ENCODE measurements at regions not wholly inside any gene's neighbourhood (a gene's known extent, or its start where the extent isn't known, plus 50 kb on each side); places are given as distances from the start of the nearest gene placed in this dataset.

DNA sequence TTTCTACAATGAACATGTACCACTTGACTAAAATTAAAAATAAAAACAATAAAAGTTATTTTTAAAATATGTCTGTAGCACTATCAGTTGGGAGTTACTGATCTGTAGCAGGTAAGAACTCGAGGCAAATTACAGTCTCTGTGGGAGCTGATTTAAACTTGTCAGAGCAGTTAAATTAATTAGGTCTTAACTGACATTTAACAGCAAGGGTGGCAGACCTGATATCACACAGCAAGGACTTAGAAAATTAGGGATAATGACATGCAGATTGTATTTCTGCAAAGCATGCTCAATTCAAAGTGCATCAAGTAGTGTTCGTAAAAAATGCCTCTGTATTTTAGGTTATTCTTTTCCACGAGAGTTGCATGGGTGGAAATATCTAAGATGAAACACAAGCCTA is 208.9 kb downstream of the SPATA18 start:
- H3K27ac Mint-ChIP-seq (ENCODE audit: unreplicated experiment) = no peak overlapping the region
- no peak for DNase-seq (ENCODE audit: low spot score)
- no peaks in the 10 kb centered on the region for H3K27me3 Mint-ChIP-seq (ENCODE audit: low read depth)
- H3K4me1 Mint-ChIP-seq (ENCODE audit: low read depth) = peaks cover 20% of the 10 kb centered on the region
- H3K36me3 Mint-ChIP-seq (ENCODE audit: low read depth) = no peaks in the 10 kb centered on the region
- no peak overlapping the region for H3K4me3 Mint-ChIP-seq (ENCODE audit: unreplicated experiment)
- no peaks in the 10 kb centered on the region for H3K9me3 Mint-ChIP-seq (ENCODE audit: low read depth)
- no peak for TF ChIP-seq CTCF (IDR thresholded peaks at IDR 0.05)

- H3K4me1 Mint-ChIP-seq (ENCODE audit: low read depth) = peaks cover 27% of the 10 kb centered on the region
- no peak for DNase-seq (ENCODE audit: low spot score)
- H3K27me3 Mint-ChIP-seq (ENCODE audit: low read depth) = no peaks in the 10 kb centered on the region
- no peak for TF ChIP-seq CTCF (IDR thresholded peaks at IDR 0.05)
- H3K27ac Mint-ChIP-seq (ENCODE audit: unreplicated experiment) = peak overlapping the region; percentile 37
- H3K9me3 Mint-ChIP-seq (ENCODE audit: low read depth) = no peaks in the 10 kb centered on the region
- H3K4me3 Mint-ChIP-seq (ENCODE audit: unreplicated experiment) = no peak overlapping the region
- no peaks in the 10 kb centered on the region for H3K36me3 Mint-ChIP-seq (ENCODE audit: low read depth)
Observed at GRCh38 chr4:52260514-52261210, 209.6 kb downstream of the SPATA18 start.

DNA sequence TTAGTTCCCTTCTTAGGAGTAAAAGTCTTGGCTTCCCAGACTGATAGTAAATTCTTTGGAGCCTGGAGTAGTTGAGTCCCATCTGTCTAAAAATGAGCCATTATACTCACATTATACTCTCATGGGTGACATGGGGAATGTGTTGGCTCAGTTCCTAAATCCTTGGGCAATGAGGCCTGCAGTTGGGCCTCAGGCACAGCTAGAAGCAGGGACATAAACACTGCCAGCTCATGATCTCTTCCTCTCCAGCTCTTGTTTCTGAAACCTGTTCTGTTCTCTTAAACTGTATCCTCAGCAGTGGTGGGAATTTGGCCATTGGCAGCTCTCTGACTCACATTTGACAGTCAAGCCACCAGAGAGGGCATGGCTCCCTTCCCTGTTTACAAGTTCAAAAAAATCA is 212.5 kb downstream of the SPATA18 start:
- H3K27ac Mint-ChIP-seq (ENCODE audit: unreplicated experiment) = peak overlapping the region; percentile 28

DNA sequence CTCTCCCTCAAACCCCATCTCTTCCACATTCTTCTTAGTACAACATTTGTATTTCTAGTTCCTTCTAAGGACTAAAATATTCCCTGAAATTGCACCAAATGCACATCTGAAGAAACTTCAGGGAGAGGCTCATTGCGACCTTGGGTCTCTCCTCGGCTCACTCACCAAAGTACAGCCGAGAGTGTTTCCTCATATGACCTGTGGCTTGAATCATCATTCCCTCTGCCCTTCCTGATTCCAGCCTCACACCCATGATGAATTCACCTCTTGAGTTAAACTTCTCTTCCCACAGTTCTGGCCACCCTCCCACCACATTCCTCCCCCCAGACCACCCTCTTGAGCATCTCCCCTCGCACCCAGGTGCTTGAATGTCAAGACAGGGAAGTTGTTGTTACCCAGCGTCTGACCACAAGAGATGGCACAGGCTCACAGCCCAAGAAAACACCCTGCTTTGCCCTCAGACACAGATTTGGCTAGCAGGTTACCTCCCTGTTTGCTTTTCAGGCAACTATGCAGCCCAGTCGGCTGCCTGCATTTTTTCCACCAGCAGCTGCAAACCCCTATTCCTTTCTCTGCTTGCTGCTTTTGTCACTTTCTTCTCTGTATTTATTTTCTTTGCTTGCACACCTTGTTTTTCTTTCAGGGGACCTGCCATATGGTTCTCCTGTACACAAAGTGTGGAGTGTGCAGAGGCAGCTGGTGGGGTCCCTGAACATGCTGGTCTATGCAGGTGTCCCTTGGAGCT is 214.8 kb downstream of the SPATA18 start:
- Mint-ChIP-seq H3K36me3 (ENCODE audit: low read depth) (no peaks in the 10 kb centered on the region), H3K4me3 (ENCODE audit: unreplicated experiment) (no peak overlapping the region), H3K4me1 (ENCODE audit: low read depth) (peaks cover 30% of the 10 kb centered on the region), H3K9me3 (ENCODE audit: low read depth) (no peaks in the 10 kb centered on the region), H3K27ac (ENCODE audit: unreplicated experiment) (peak overlapping the region; percentile 38), H3K27me3 (ENCODE audit: low read depth) (peaks cover 18% of the 10 kb centered on the region)
- no peak for TF ChIP-seq CTCF (IDR thresholded peaks at IDR 0.05)
- no peak for DNase-seq (ENCODE audit: low spot score)

More for the DNA sequence above, 212.5 kb downstream of the SPATA18 start:
- Mint-ChIP-seq H3K4me3 (ENCODE audit: unreplicated experiment) (no peak overlapping the region), H3K4me1 (ENCODE audit: low read depth) (peaks cover 36% of the 10 kb centered on the region), H3K27me3 (ENCODE audit: low read depth) (peaks cover 10% of the 10 kb centered on the region), H3K36me3 (ENCODE audit: low read depth) (no peaks in the 10 kb centered on the region), H3K9me3 (ENCODE audit: low read depth) (no peaks in the 10 kb centered on the region)
- no peak for DNase-seq (ENCODE audit: low spot score)
- no peak for TF ChIP-seq CTCF (IDR thresholded peaks at IDR 0.05)

- Mint-ChIP-seq H3K4me3 (ENCODE audit: unreplicated experiment) (no peak overlapping the region), H3K9me3 (ENCODE audit: low read depth) (peaks cover 1% of the 10 kb centered on the region), H3K4me1 (ENCODE audit: low read depth) (peaks cover 26% of the 10 kb centered on the region), H3K36me3 (ENCODE audit: low read depth) (peaks cover under 1% of the 10 kb centered on the region), H3K27ac (ENCODE audit: unreplicated experiment) (no peak overlapping the region), H3K27me3 (ENCODE audit: low read depth) (peaks cover 20% of the 10 kb centered on the region)
- no peak for DNase-seq (ENCODE audit: low spot score)
- no peak for TF ChIP-seq CTCF (IDR thresholded peaks at IDR 0.05)
Observed at GRCh38 chr4:52266537-52267137, 215.5 kb downstream of the SPATA18 start.
